SJCRH30 (cell line): ENCODE measurements at regions not wholly inside any gene's neighbourhood (a gene's known extent, or its start where the extent isn't known, plus 50 kb on each side); places are given as distances from the start of the nearest gene placed in this dataset.

Source experiments
- DNase-seq, 2 experiments: peaks; one replicate each; pipeline ENCODE4 v3.0.0-alpha.2; 2015 to 2020
- H3K27ac ChIP-seq: fragments of 250-450 bp; sonication (Bioruptor Pico); 2 replicates; pipeline ENCODE4 v1.5.1; 2020; ENCODE audit warnings: mild to moderate bottlenecking, moderate library complexity
- H3K27me3 ChIP-seq: fragments of 250-450 bp; sonication (Bioruptor Pico); 2 replicates; pipeline ENCODE4 v1.5.1; 2020; ENCODE audit warnings: mild to moderate bottlenecking, moderate library complexity
- H3K36me3 ChIP-seq: fragments of 250-450 bp; sonication (Bioruptor Pico); 2 replicates; pipeline ENCODE4 v1.5.1; 2020; ENCODE audit warnings: mild to moderate bottlenecking, moderate library complexity
- H3K4me1 ChIP-seq: fragments of 250-450 bp; sonication (Bioruptor Pico); 2 replicates; pipeline ENCODE4 v1.5.1; 2020; ENCODE audit warnings: mild to moderate bottlenecking, moderate library complexity
- H3K4me3 ChIP-seq: fragments of 250-450 bp; sonication (Bioruptor Pico); 2 replicates; pipeline ENCODE4 v1.5.1; 2020; ENCODE audit warnings: mild to moderate bottlenecking, moderate library complexity
- H3K9me3 ChIP-seq: fragments of 250-450 bp; sonication (Bioruptor Pico); replicated peaks from 2 replicates; pipeline ENCODE4 v1.5.1; 2020; ENCODE audit warnings: mild to moderate bottlenecking, moderate library complexity

- Histone ChIP-seq H3K27me3 (no peaks in the 10 kb centered on the region), H3K36me3 (no peaks in the 10 kb centered on the region), H3K9me3 (no peaks in the 10 kb centered on the region), H3K4me3 (no peak overlapping the region), H3K27ac (no peak overlapping the region), H3K4me1 (no peaks in the 10 kb centered on the region)
- no peak for DNase-seq
These were observed 779.9 kb downstream of the KCNT2 start for GRCh38 chr1:195828325-195828724.

- DNase-seq, result no peak
- Histone ChIP-seq H3K4me1 (no peaks in the 10 kb centered on the region), H3K27me3 (no peaks in the 10 kb centered on the region), H3K36me3 (no peaks in the 10 kb centered on the region), H3K27ac (no peak overlapping the region), H3K9me3 (no peaks in the 10 kb centered on the region), H3K4me3 (no peak overlapping the region)
These were observed 787.3 kb downstream of the KCNT2 start for GRCh38 chr1:195820925-195821324.

DNA sequence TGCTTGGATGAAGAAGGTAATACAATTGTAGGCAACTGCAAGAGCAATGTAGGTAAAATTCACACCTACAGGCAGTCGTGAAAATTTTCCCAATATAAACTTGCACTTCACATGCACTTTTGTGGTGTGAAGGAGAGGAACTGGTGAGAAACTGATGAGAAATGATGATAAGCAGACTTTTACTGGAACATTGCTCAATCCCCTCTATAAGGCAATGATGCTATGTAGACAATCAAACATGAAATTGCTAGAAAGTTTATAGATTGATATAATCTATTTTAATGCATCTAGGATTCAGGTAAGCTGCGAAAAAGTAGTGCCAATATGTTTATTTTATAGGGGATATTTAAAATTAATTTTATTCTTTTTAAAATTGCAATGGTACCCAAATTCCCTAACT, 802.2 kb downstream of the KCNT2 start:
- Histone ChIP-seq H3K36me3 (no peaks in the 10 kb centered on the region), H3K27me3 (no peaks in the 10 kb centered on the region), H3K27ac (no peak overlapping the region), H3K4me1 (no peaks in the 10 kb centered on the region), H3K9me3 (no peaks in the 10 kb centered on the region), H3K4me3 (no peak overlapping the region)
- DNase-seq, result no peak

DNA sequence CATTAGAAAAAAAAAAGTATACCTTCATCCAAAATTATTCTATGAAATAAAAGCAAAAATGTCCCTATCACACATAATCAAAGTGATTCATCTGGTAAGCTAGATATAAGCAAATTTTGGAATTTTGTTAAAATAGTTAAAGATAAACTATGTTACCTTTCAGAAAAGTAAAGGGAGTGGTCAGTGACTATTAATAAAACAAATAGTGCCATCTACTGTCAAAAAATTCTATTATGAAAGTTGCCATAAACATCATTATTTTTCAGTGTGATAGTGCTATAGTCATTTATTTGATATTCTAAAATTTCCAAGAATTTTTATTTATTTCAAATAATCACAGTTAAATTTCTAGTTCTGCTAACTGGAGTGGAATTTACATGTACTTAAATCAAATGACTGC, 803.7 kb downstream of the KCNT2 start:
- Histone ChIP-seq H3K27ac (no peak overlapping the region), H3K9me3 (no peaks in the 10 kb centered on the region), H3K4me3 (no peak overlapping the region), H3K27me3 (no peaks in the 10 kb centered on the region), H3K4me1 (no peaks in the 10 kb centered on the region), H3K36me3 (no peaks in the 10 kb centered on the region)
- no peak for DNase-seq

DNA sequence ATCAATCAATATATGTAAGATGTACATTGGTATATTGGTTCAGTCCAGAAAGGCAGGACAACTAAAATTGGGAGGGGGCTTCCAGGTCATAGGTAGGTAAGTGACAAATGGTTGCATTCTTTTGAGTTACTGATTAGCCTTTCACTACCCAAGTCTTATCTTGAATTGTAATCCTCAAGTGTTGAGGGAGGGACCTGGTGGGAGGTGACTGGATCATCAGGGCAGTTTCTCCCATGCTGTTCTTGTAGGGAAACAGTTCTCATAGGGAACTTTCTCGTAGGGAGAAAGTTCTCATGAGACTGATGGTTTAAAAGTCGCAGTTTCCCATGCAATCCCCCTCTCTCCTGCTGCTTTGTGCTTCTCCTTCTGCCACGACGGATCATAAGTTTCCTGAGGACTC, 809.2 kb downstream of the KCNT2 start:
- H3K36me3 ChIP-seq, result no peaks in the 10 kb centered on the region
- H3K4me3 ChIP-seq, result no peak overlapping the region
- no peaks in the 10 kb centered on the region for H3K9me3 ChIP-seq
- DNase-seq, result no peak
- no peaks in the 10 kb centered on the region for H3K4me1 ChIP-seq
- no peak overlapping the region for H3K27ac ChIP-seq
- H3K27me3 ChIP-seq, result no peaks in the 10 kb centered on the region

DNA sequence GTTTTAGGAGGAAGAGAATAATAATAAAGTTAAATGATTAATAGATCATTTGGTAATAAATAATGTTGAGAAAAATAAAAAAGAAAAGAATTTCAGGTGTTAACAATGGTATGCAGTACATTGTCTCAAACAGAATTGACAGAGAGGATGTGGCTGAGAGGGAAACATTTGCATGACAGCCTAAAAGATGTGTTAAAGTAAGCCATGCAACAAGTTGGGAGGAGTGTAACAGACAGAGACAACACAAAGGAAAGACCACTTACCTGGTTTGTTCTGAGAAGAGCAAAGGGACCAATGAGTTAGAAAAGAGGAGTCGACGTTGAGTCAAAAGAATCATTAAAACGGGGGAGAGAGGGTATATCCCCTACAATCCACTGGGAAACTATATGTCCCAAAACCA, 814.0 kb downstream of the KCNT2 start:
- Histone ChIP-seq H3K36me3 (no peaks in the 10 kb centered on the region), H3K27me3 (no peaks in the 10 kb centered on the region), H3K4me3 (no peak overlapping the region), H3K9me3 (no peaks in the 10 kb centered on the region), H3K4me1 (no peaks in the 10 kb centered on the region), H3K27ac (no peak overlapping the region)
- DNase-seq, result no peak

GRCh38 chr1:195791796-195792195, 816.4 kb downstream of the KCNT2 start:
- DNase-seq, result no peak
- H3K4me1 ChIP-seq, result no peaks in the 10 kb centered on the region
- H3K27me3 ChIP-seq, result no peaks in the 10 kb centered on the region
- no peak overlapping the region for H3K27ac ChIP-seq
- no peak overlapping the region for H3K4me3 ChIP-seq
- no peaks in the 10 kb centered on the region for H3K9me3 ChIP-seq
- no peaks in the 10 kb centered on the region for H3K36me3 ChIP-seq

DNA sequence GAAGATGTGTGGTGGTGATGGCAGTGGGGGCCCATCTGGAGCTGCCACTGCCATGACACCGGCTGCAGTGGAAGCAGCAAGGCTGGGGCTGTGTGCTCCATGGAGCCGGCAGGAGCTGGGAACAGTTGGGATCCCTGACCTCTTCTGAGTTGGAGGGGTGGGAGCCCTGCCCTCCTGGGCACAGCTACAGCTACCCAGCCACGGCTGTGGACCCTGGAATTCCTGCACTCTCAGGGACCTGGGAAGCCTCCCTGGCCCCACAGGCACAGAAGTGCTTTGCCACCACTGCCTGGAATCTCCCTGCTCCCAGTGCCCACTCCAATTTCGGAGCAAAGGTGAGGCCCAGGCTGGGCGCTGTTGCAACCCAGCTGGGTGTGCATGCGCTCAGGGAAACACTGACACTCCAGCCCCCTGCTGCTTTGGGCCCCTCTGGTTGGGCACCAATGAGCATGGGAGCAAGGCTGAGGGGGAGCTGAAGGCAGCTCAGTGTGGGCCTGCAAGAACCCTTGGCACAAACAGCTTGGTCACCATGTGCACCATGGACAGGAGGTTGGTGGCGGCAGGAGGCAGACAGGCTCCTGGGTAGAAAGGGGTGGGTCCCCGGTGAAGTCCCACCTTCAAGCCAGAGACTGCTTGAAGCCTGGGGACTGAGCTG, 817.6 kb downstream of the KCNT2 start:
- Histone ChIP-seq H3K36me3 (no peaks in the 10 kb centered on the region), H3K4me3 (no peak overlapping the region), H3K27ac (no peak overlapping the region), H3K4me1 (no peaks in the 10 kb centered on the region), H3K27me3 (no peaks in the 10 kb centered on the region), H3K9me3 (no peaks in the 10 kb centered on the region)
- no peak for DNase-seq

- Histone ChIP-seq H3K9me3 (no peaks in the 10 kb centered on the region), H3K4me3 (no peak overlapping the region), H3K27ac (no peak overlapping the region), H3K27me3 (no peaks in the 10 kb centered on the region), H3K4me1 (no peaks in the 10 kb centered on the region), H3K36me3 (no peaks in the 10 kb centered on the region)
- peak in 1 of 2 experiments; percentile 26 for DNase-seq
These were observed 818.9 kb downstream of the KCNT2 start for GRCh38 chr1:195789321-195789720.

- Histone ChIP-seq H3K27ac (no peak overlapping the region), H3K4me3 (no peak overlapping the region), H3K9me3 (no peaks in the 10 kb centered on the region), H3K4me1 (no peaks in the 10 kb centered on the region), H3K36me3 (no peaks in the 10 kb centered on the region), H3K27me3 (no peaks in the 10 kb centered on the region)
- no peak for DNase-seq
These were observed 819.5 kb downstream of the KCNT2 start for GRCh38 chr1:195788721-195789120.

DNA sequence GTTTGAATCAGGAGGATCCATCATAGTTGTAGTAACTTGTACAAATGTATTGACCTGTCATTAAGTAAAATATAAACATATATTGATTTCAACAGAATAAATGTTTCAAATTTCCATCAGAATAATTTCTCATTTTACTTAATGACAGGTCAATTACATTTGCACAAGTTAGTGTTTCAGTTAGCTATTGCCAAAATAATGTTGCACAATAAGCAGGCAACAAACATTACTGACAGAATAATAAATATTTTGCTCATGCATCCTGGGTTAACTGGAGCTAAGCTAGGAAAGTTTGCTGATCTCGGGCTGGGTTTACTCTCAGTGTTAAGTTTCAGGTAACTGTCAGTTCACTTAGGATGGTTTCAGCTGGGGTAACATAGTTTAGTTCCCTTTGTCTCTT, 822.4 kb downstream of the KCNT2 start:
- no peaks in the 10 kb centered on the region for H3K4me1 ChIP-seq
- DNase-seq, result no peak
- no peaks in the 10 kb centered on the region for H3K36me3 ChIP-seq
- H3K9me3 ChIP-seq, result no peaks in the 10 kb centered on the region
- H3K27me3 ChIP-seq, result no peaks in the 10 kb centered on the region
- no peak overlapping the region for H3K27ac ChIP-seq
- no peak overlapping the region for H3K4me3 ChIP-seq

DNA sequence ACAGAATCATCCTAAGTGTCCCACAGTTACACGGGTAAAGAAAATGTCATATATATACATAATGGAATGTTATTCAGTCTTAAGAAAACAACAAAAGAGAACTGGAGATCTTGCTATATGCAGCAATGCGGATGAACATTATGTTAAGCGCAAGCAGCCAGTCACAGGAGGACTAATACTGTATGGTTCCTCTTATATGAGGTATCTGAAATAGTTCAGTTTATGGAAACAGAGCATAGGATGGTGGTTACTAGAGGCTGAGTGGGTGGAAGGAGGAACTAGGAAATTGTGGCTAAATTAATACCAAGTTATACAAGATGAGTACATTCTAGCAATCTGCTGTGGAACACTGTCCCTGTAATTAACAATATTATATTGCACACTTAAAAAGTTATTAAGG, 834.3 kb downstream of the KCNT2 start:
- H3K36me3 ChIP-seq, result no peaks in the 10 kb centered on the region
- no peak overlapping the region for H3K27ac ChIP-seq
- no peaks in the 10 kb centered on the region for H3K9me3 ChIP-seq
- no peak for DNase-seq
- H3K27me3 ChIP-seq, result no peaks in the 10 kb centered on the region
- H3K4me1 ChIP-seq, result no peaks in the 10 kb centered on the region
- no peak overlapping the region for H3K4me3 ChIP-seq

DNA sequence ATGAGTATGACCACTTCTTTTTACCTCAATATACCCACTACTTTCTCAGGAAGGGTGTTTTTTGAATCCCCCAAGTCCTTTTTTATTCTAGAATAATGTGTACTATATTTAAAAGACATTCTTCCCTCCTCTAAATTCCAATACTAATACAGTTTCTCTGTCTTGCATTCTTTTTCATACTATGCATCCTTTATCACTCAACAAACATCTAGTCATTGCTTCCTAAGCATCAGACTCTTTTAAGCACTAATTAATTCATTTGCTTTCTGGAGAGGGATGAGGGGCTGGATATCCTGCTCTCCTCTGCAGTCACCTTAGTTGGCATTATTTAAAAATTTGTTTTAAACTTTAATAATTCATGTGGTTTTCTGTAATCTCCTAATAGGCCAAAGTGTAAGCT, 838.8 kb downstream of the KCNT2 start:
- no peak for DNase-seq
- Histone ChIP-seq H3K9me3 (no peaks in the 10 kb centered on the region), H3K4me3 (no peak overlapping the region), H3K27ac (no peak overlapping the region), H3K27me3 (no peaks in the 10 kb centered on the region), H3K36me3 (no peaks in the 10 kb centered on the region), H3K4me1 (no peaks in the 10 kb centered on the region)

DNA sequence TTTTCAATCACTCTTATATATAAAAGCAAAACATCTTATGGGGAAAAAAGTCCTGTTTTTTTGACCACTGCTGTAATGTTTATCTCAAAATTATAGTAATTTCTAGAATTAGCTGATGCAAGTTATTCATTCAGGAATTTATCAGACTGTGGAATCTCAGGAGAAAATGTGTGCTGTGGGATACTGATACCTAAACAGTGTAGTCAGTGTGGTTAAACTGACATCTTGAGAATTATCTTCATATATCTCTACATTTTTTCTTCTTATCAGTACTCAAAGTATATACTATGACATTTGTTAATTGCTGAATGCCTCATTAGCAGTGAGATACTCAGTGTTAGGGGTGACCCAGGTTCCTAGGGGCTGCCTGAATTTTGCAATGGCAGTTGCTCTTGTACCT, 839.3 kb downstream of the KCNT2 start:
- Histone ChIP-seq H3K27ac (no peak overlapping the region), H3K36me3 (no peaks in the 10 kb centered on the region), H3K9me3 (no peaks in the 10 kb centered on the region), H3K4me3 (no peak overlapping the region), H3K4me1 (no peaks in the 10 kb centered on the region), H3K27me3 (no peaks in the 10 kb centered on the region)
- no peak for DNase-seq

DNA sequence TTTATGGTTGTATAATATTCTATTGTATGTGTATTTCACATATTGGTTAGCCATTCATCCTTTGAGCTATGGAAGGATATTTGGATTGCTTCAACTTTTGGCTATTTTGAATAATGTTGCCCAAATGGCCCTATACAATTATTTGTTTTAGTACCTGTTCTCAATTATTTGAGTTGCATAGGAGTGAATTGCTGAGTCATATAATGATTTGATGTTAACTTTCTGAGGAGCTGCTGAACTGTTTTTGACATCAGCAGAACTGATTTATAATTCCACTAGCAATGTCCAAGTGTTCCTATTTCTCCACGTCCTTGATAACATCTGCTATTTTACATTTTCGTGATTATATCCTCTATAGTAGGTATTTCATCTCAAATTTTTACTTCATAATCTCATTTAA, 839.9 kb downstream of the KCNT2 start:
- no peak overlapping the region for H3K4me3 ChIP-seq
- no peaks in the 10 kb centered on the region for H3K4me1 ChIP-seq
- H3K36me3 ChIP-seq, result no peaks in the 10 kb centered on the region
- DNase-seq, result no peak
- no peak overlapping the region for H3K27ac ChIP-seq
- H3K27me3 ChIP-seq, result no peaks in the 10 kb centered on the region
- H3K9me3 ChIP-seq, result no peaks in the 10 kb centered on the region

DNA sequence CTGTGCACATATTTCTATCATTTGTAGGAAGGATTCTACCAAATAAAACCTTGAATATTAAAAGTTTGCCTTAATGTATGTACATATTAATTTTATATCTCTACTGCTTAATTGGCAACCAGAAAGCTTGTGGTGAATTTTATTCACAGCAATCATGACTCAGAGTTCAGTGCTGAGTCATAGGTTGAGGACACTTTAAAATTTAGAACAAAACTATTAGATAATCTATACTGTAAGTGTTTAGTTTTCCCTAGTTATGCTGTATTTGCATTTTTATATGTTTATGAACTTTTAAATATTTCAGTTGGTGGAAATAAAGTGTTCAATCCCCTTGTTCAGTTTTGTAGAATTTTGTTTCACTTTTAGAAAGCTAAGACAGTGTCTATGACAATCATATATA, 841.5 kb downstream of the KCNT2 start:
- Histone ChIP-seq H3K9me3 (no peaks in the 10 kb centered on the region), H3K36me3 (no peaks in the 10 kb centered on the region), H3K27ac (no peak overlapping the region), H3K4me3 (no peak overlapping the region), H3K27me3 (no peaks in the 10 kb centered on the region), H3K4me1 (no peaks in the 10 kb centered on the region)
- no peak for DNase-seq
